Left lung (tissue), 4 donors: ENCODE measurements at regions not wholly inside any gene's neighbourhood (a gene's known extent, or its start where the extent isn't known, plus 50 kb on each side); places are given as distances from the start of the nearest gene placed in this dataset.

Experiments
- ATAC-seq: fragments of 200-7000 bp; cut with Tn5 transposase; one replicate; pipeline ENCODE4 v1.9.1; 2020; ENCODE audit warnings: moderate library complexity
- DNase-seq, 4 donors: peaks; one replicate each; pipeline ENCODE4 v3.0.0-alpha.2; 2013 to 2020
- H3K27ac ChIP-seq, 2 donors: fragments of 200-600 bp; sonication (generic) in 1 of 2; one replicate each; pipeline versions ENCODE4 v1.5.0 to v1.8.0; 2020 to 2021
- H3K27me3 ChIP-seq, 2 donors: fragments of 200-600 bp; sonication (generic) in 1 of 2; one replicate each; pipeline versions ENCODE4 v1.5.0 to v1.8.0; 2020 to 2021
- H3K36me3 ChIP-seq, 2 donors: fragments of 200-600 bp; sonication (generic) in 1 of 2; one replicate each; pipeline versions ENCODE4 v1.5.0 to v1.8.0; 2020 to 2021
- H3K4me1 ChIP-seq, 2 donors: fragments of 200-600 bp; one replicate each; pipeline ENCODE4 v1.8.0; 2021
- H3K4me3 ChIP-seq, 2 donors: fragments of 200-600 bp; sonication (generic) in 1 of 2; one replicate each; pipeline versions ENCODE4 v1.5.0 to v1.8.0; 2020 to 2021; ENCODE audit warnings: mild to moderate bottlenecking in 1 of 2
- H3K9me3 ChIP-seq, 2 donors: fragments of 200-600 bp; sonication (generic) in 1 of 2; one replicate each; pipeline versions ENCODE4 v1.5.0 to v1.8.0; 2020 to 2021
- CTCF ChIP-seq, 2 donors: fragments of 200-600 bp; sonication (generic) in 1 of 2; IDR thresholded peaks; one replicate each; pipeline versions ENCODE4 v1.5.0 to v1.8.0; 2021; ENCODE audit warnings: antibody characterized with exemption in 2 of 2
- intact Hi-C, 2 donors: fragments of 100-400 bp; cut with DNase I; formaldehyde crosslinking; loops; one replicate each; pipeline versions ENCODE4 v1.11.2 to v1.14.2; 2022
- donor health status: DM: no; HTN: yes; CAD: no.
- donor health status: DM: no; HTN: no; CAD: no.

GRCh38 chr1:185421485-185422107 lies 104.6 kb upstream of the IVNS1ABP start:
- Histone ChIP-seq H3K36me3 (no peaks in the 10 kb centered on the region), H3K27ac (peak overlapping the region in 1 of 2 donors; percentile 91), H3K27me3 (no peaks in the 10 kb centered on the region), H3K9me3 (no peaks in the 10 kb centered on the region), H3K4me3 (no peak overlapping the region), H3K4me1 (peaks cover 0 to 11% of the 10 kb centered on the region in 2 donors)
- DNase-seq (no peak), ATAC-seq (no peak)
- intact Hi-C loops = no loop called here
- TF ChIP-seq CTCF (IDR thresholded peaks at IDR 0.05) = no peak

DNA sequence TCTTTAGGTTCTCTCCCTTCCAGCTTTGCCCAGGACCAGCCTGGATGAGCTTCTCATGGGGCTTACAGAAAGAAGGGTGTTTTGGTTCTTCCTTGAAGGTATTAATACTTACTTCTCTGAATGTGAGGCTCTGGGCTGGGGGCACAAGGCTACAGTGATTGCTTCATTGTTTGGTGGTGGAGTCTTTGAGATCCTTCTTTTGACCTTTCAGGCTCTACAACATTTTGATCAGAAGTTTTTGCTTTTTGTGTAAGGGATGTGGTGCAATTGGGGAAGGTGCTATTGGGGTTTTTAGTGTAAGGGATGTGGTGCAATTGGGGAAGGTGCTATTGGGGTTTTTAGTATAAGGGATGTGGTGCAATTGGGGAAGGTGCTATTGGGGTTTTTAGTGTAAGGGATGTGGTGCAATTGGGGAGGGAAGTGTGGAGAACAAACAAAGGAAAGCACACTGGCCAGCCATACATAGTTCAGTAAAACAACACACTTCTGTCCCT lies 103.6 kb upstream of the IVNS1ABP start:
- no peak for TF ChIP-seq CTCF (IDR thresholded peaks at IDR 0.05)
- intact Hi-C loops = no loop called here
- Histone ChIP-seq H3K27me3 (no peaks in the 10 kb centered on the region), H3K9me3 (no peaks in the 10 kb centered on the region), H3K4me3 (no peak overlapping the region), H3K36me3 (no peaks in the 10 kb centered on the region), H3K4me1 (peaks cover 0 to 11% of the 10 kb centered on the region in 2 donors), H3K27ac (peak overlapping the region in 1 of 2 donors; percentile 91)
- ATAC-seq (peak; percentile 49), DNase-seq (no peak)

- Histone ChIP-seq H3K36me3 (no peaks in the 10 kb centered on the region), H3K27ac (peak overlapping the region in 1 of 2 donors; percentile 91), H3K27me3 (no peaks in the 10 kb centered on the region), H3K4me3 (no peak overlapping the region), H3K4me1 (peaks cover 0 to 11% of the 10 kb centered on the region in 2 donors), H3K9me3 (no peaks in the 10 kb centered on the region)
- TF ChIP-seq CTCF (IDR thresholded peaks at IDR 0.05) = no peak
- intact Hi-C loops = no loop called here
- DNase-seq (no peak), ATAC-seq (no peak)
Measured at GRCh38 chr1:185419718-185420117, 102.7 kb upstream of the IVNS1ABP start.

- no peak overlapping the region for H3K4me3 ChIP-seq
- peaks cover 0 to 11% of the 10 kb centered on the region in 2 donors for H3K4me1 ChIP-seq
- intact Hi-C loops = no loop called here
- no peaks in the 10 kb centered on the region for H3K9me3 ChIP-seq
- DNase-seq (no peak), ATAC-seq (no peak)
- H3K27me3 ChIP-seq = no peaks in the 10 kb centered on the region
- no peaks in the 10 kb centered on the region for H3K36me3 ChIP-seq
- TF ChIP-seq CTCF (IDR thresholded peaks at IDR 0.05) = no peak
- no peak overlapping the region for H3K27ac ChIP-seq
Measured at GRCh38 chr1:185418472-185418871, 101.4 kb upstream of the IVNS1ABP start.

- H3K9me3 ChIP-seq = no peaks in the 10 kb centered on the region
- intact Hi-C loops = no loop called here
- no peaks in the 10 kb centered on the region for H3K36me3 ChIP-seq
- no peak for TF ChIP-seq CTCF (IDR thresholded peaks at IDR 0.05)
- H3K4me1 ChIP-seq = no peaks in the 10 kb centered on the region
- ATAC-seq = peak; percentile 66
- no peak for DNase-seq
- H3K27ac ChIP-seq = no peak overlapping the region
- no peaks in the 10 kb centered on the region for H3K27me3 ChIP-seq
- no peak overlapping the region for H3K4me3 ChIP-seq
Measured at GRCh38 chr1:185412385-185413087, 95.5 kb upstream of the IVNS1ABP start.
